ENCODE measurements at regions not wholly inside any gene's neighbourhood (a gene's known extent, or its start where the extent isn't known, plus 50 kb on each side); places are given as distances from the start of the nearest gene placed in this dataset.
"Not testable (repeated sequence)": the region's sequence is repeated elsewhere in the genome, so short reads cannot be mapped to it uniquely, and the experiment has no call there.

DNA sequence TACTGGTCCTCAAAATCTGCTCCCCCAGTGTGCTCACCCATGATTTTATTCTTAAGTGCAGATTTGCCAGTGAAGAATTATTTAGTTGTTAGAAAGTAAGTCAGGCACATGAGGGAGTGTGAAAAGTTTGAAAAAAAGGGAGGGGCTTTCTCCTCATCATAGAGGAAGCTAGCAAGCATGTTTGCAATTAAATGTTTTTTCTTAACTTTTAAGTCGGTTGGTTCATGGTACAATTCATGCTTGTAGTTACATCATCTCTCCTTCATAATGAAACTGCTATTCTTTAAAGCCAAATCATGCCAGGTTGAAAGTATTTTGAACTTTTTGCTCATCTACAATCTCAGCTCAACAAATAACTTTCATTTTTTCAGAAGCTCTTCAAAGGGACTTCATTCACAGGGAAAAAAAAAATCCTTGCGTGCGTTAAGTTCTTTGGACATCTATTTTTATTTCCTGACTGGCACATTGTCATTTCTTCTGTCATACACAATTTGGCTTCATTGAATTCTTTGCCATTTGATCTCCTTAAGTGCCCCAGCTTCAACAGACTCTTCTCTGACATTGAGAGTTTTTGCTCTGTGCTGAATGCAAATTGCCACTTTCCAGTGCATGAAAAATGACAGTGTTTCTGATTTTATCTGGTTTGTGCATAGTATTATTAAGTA is 456.9 kb downstream of the TMEM232 start:
- Histone ChIP-seq H3K4me1 (ENCODE audit: insufficient read depth, low read length, poor library complexity, severe bottlenecking) (no peaks in the 10 kb centered on the region), H3K36me3 (ENCODE audit: insufficient read depth, low read length) (no peaks in the 10 kb centered on the region), H3K9me3 (ENCODE audit: low read length) (no peaks in the 10 kb centered on the region), H3K27ac (ENCODE audit: low read depth, low read length, poor library complexity, severe bottlenecking) (no peak overlapping the region), H4K20me1 (ENCODE audit: insufficient read depth, low read length) (no peaks in the 10 kb centered on the region), H3K4me3 (ENCODE audit: low read depth, low read length, poor library complexity, severe bottlenecking) (no peak overlapping the region), H3K79me2 (ENCODE audit: insufficient read depth, low read depth, low read length) (no peaks in the 10 kb centered on the region), H3K4me2 (ENCODE audit: low read length) (no peak overlapping the region), H3K9me2 (ENCODE audit: insufficient read depth, low read length) (no peaks in the 10 kb centered on the region), H2AFZ (ENCODE audit: low read length) (no peak overlapping the region)
- TF ChIP-seq, protein P1, sequence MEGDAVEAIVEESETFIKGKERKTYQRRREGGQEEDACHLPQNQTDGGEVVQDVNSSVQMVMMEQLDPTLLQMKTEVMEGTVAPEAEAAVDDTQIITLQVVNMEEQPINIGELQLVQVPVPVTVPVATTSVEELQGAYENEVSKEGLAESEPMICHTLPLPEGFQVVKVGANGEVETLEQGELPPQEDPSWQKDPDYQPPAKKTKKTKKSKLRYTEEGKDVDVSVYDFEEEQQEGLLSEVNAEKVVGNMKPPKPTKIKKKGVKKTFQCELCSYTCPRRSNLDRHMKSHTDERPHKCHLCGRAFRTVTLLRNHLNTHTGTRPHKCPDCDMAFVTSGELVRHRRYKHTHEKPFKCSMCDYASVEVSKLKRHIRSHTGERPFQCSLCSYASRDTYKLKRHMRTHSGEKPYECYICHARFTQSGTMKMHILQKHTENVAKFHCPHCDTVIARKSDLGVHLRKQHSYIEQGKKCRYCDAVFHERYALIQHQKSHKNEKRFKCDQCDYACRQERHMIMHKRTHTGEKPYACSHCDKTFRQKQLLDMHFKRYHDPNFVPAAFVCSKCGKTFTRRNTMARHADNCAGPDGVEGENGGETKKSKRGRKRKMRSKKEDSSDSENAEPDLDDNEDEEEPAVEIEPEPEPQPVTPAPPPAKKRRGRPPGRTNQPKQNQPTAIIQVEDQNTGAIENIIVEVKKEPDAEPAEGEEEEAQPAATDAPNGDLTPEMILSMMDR (conservative IDR thresholded peaks at IDR 0.05; ENCODE audit: low read length), result no peak
- TF ChIP-seq EZH2phosphoT487 (IDR thresholded peaks at IDR 0.05; ENCODE audit: borderline replicate concordance, low read depth, low read length), result no peak
- CTCF ChIA-PET (ENCODE audit: unreplicated experiment), result no interaction called here
- no peak for DNase-seq (ENCODE audit: low spot score)
- BruUV-seq (replicated peaks), result no TSS peak
- intact Hi-C loops (cut with micrococcal nuclease; ENCODE audit: unreplicated experiment), result no loop called here
- POLR2A ChIA-PET, result interaction anchor here (0.6 kb wide), 1 partner anchor 1442 kb away, joined by 6 read pairs; no protein-coding TSS in a partner anchor

DNA sequence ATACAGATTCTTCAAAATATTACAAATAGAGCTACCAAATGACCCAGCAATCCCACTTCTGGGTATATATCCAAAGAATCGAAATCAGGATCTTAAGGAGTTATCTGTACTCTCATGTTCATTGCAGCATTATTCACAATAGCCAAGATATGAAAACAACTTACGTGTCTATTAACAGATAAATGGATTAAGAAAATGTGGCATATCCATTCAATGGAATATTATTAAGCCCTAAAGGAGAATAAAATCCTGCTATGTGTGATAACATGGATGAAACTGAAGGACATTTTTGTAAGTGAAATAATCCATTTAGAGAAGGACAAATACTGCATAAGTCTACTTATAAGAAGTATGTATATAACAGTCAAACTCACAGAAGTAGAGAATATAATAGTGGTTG is 450.6 kb downstream of the TMEM232 start:
- no peak overlapping the region for H3K27ac ChIP-seq (ENCODE audit: low read depth, low read length, poor library complexity, severe bottlenecking)
- no peaks in the 10 kb centered on the region for H3K9me3 ChIP-seq (ENCODE audit: low read length)
- ChIA-PET CTCF (ENCODE audit: unreplicated experiment) (no interaction called here), POLR2A (interaction anchor here (0.6 kb wide), 1 partner anchor 133 kb away, joined by 3 read pairs; no protein-coding TSS in a partner anchor)
- H3K36me3 ChIP-seq (ENCODE audit: insufficient read depth, low read length), result no peaks in the 10 kb centered on the region
- DNase-seq (ENCODE audit: low spot score), result no peak
- no TSS peak for BruUV-seq (replicated peaks)
- H3K79me2 ChIP-seq (ENCODE audit: insufficient read depth, low read depth, low read length), result no peaks in the 10 kb centered on the region
- H3K4me3 ChIP-seq (ENCODE audit: low read depth, low read length, poor library complexity, severe bottlenecking), result no peak overlapping the region
- H2AFZ ChIP-seq (ENCODE audit: low read length), result no peak overlapping the region
- intact Hi-C loops (cut with micrococcal nuclease; ENCODE audit: unreplicated experiment), result no loop called here
- H3K4me1 ChIP-seq (ENCODE audit: insufficient read depth, low read length, poor library complexity, severe bottlenecking), result no peaks in the 10 kb centered on the region
- no peaks in the 10 kb centered on the region for H3K9me2 ChIP-seq (ENCODE audit: insufficient read depth, low read length)
- no peak overlapping the region for H3K4me2 ChIP-seq (ENCODE audit: low read length)
- no peaks in the 10 kb centered on the region for H4K20me1 ChIP-seq (ENCODE audit: insufficient read depth, low read length)
- TF ChIP-seq, protein P1 (conservative IDR thresholded peaks at IDR 0.05; ENCODE audit: low read length), result no peak
- TF ChIP-seq EZH2phosphoT487 (IDR thresholded peaks at IDR 0.05; ENCODE audit: borderline replicate concordance, low read depth, low read length), result no peak

DNA sequence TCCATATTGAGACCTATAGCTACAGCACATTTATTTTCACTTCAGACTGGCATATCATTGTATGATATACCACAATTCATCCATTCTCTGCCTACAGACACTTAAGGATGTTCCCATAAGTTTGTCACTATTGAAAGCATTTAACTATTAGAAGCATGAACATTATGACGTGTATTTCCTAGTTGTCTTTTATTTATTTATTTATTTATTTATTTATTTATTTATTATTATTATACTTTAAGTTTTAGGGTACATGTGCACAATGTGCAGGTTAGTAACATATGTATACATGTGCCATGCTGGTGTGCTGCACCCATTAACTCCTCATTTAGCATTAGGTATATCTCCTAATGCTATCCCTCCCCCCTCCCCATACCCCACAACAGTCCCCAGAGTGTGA is 448.0 kb downstream of the TMEM232 start:
- H3K4me3 ChIP-seq (ENCODE audit: low read depth, low read length, poor library complexity, severe bottlenecking); BruUV-seq (replicated peaks); H3K27ac ChIP-seq (ENCODE audit: low read depth, low read length, poor library complexity, severe bottlenecking); DNase-seq (ENCODE audit: low spot score); H4K20me1 ChIP-seq (ENCODE audit: insufficient read depth, low read length); H3K4me1 ChIP-seq (ENCODE audit: insufficient read depth, low read length, poor library complexity, severe bottlenecking); H2AFZ ChIP-seq (ENCODE audit: low read length); H3K79me2 ChIP-seq (ENCODE audit: insufficient read depth, low read depth, low read length); H3K9me2 ChIP-seq (ENCODE audit: insufficient read depth, low read length); CTCF ChIA-PET (ENCODE audit: unreplicated experiment); H3K36me3 ChIP-seq (ENCODE audit: insufficient read depth, low read length); H3K4me2 ChIP-seq (ENCODE audit: low read length); intact Hi-C loops (cut with micrococcal nuclease; ENCODE audit: unreplicated experiment); H3K9me3 ChIP-seq (ENCODE audit: low read length); POLR2A ChIA-PET: not testable (repeated sequence)

DNA sequence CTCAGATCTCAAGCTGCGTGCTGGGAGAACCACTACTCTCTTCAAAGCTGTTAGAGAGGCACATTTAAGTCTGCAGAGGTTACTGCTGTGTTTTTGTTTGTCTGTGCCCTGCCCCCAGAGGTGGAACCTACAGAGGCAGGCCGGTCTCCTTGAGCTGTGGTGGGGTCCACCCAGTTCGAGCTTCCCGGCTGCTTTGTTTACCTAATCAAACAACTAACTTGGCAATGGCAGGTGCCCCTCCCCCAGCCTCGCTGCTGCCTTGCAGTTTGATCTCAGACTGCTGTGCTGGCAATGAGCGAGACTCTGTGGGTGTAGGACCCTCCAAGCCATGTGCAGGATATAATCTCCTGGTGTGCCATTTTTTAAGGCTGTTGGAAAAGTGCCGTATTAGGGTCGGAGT is 442.4 kb downstream of the TMEM232 start:
- H3K4me3 ChIP-seq (ENCODE audit: low read depth, low read length, poor library complexity, severe bottlenecking); CTCF ChIA-PET (ENCODE audit: unreplicated experiment); H3K4me2 ChIP-seq (ENCODE audit: low read length); BruUV-seq (replicated peaks); H2AFZ ChIP-seq (ENCODE audit: low read length); DNase-seq (ENCODE audit: low spot score); POLR2A ChIA-PET; H3K36me3 ChIP-seq (ENCODE audit: insufficient read depth, low read length); H3K9me3 ChIP-seq (ENCODE audit: low read length); intact Hi-C loops (cut with micrococcal nuclease; ENCODE audit: unreplicated experiment); H3K79me2 ChIP-seq (ENCODE audit: insufficient read depth, low read depth, low read length); H4K20me1 ChIP-seq (ENCODE audit: insufficient read depth, low read length); H3K27ac ChIP-seq (ENCODE audit: low read depth, low read length, poor library complexity, severe bottlenecking); H3K9me2 ChIP-seq (ENCODE audit: insufficient read depth, low read length); H3K4me1 ChIP-seq (ENCODE audit: insufficient read depth, low read length, poor library complexity, severe bottlenecking): not testable (repeated sequence)
